GM12878 (cell line): ENCODE measurements at regions not wholly inside any gene's neighbourhood (a gene's known extent, or its start where the extent isn't known, plus 50 kb on each side); places are given as distances from the start of the nearest gene placed in this dataset.

ENCODE experiments used
- ATAC-seq: fragments of 200-7000 bp; cut with Tn5 transposase; 3 replicates; pipeline ENCODE4 v1.9.1; 2020; ENCODE audit warnings: mild to moderate bottlenecking, moderate library complexity
- BruUV-seq: library from RNA; stranded (reverse); fragments of 400-500 nt; replicated peaks from 2 replicates; lab custom pipeline; 2021; lab: Mats Ljungman, UMichigan
- CTCF ChIA-PET: fragments of 300-600 bp; sonication (Branson Sonifier 250); formaldehyde crosslinking; extraction: SDS; loops from one replicate; lab custom pipeline; 2021; ENCODE audit warnings: inconsistent platforms; lab: Yijun Ruan, JAX
- POLR2A ChIA-PET: fragments of 350-600 bp; formaldehyde crosslinking; extraction: SDS; loops from one replicate; lab custom pipeline; 2021; ENCODE audit warnings: inconsistent platforms; lab: Charles Lee
- RAD21 ChIA-PET: fragments of 300-600 bp; sonication (Branson Sonifier 250); formaldehyde crosslinking; loops from one replicate; lab custom pipeline; 2023; ENCODE audit warnings: antibody characterized with exemption; ENCODE audit not compliant: unreplicated experiment; lab: Charles Lee
- SMC1A ChIA-PET: fragments of 300-600 bp; sonication (Branson Sonifier 250); formaldehyde crosslinking; loops from one replicate; lab custom pipeline; 2023; ENCODE audit not compliant: unreplicated experiment, uncharacterized antibody; lab: Charles Lee
- DNase-seq: peaks from one replicate; pipeline ENCODE4 v3.0.0-alpha.2; 2011; ENCODE audit warnings: low read depth, low spot score
- FAIRE-seq: peaks from 3 replicates; lab custom pipeline; 2011; peaks lifted over from hg19 to GRCh38; lab: Jason Lieb, UNC
- H2AFZ ChIP-seq: 2 replicates; pipeline ENCODE4 v1.6.0; 2011; ENCODE audit warnings: low read depth, low read length, control low read depth; ENCODE audit not compliant: control insufficient read depth
- H3K27ac ChIP-seq: 2 replicates; pipeline ENCODE4 v1.5.1; 2011; ENCODE audit warnings: control low read depth; ENCODE audit not compliant: control insufficient read depth, insufficient read depth
- H3K27me3 ChIP-seq, 2 experiments: replicated peaks in 1 of 2; 2 replicates each; pipeline versions ENCODE4 v1.6.0 to v1.6.1; 2011; ENCODE audit warnings: low read length in 1 of 2; ENCODE audit not compliant: control insufficient read depth in 2 of 2, insufficient read depth in 2 of 2
- H3K36me3 ChIP-seq, 2 experiments: 2 replicates each; pipeline ENCODE4 v1.5.1; 2011; ENCODE audit warnings: low read length in 1 of 2; ENCODE audit not compliant: control insufficient read depth in 2 of 2, insufficient read depth in 2 of 2
- H3K4me1 ChIP-seq: 2 replicates; pipeline ENCODE4 v1.6.1; 2011; ENCODE audit warnings: mild to moderate bottlenecking, low read length, moderate library complexity, mixed read lengths; ENCODE audit not compliant: control insufficient read depth, insufficient read depth
- H3K4me2 ChIP-seq: 2 replicates; pipeline ENCODE4 v1.6.0; 2011; ENCODE audit warnings: control low read depth; ENCODE audit not compliant: control insufficient read depth, insufficient read depth
- H3K4me3 ChIP-seq: fragments of 200-600 bp; sonication (generic); 2 replicates; pipeline ENCODE4 v1.5.1; 2016
- H3K79me2 ChIP-seq: 2 replicates; pipeline ENCODE4 v1.6.0; 2011; ENCODE audit warnings: low read length; ENCODE audit not compliant: control insufficient read depth, insufficient read depth
- H3K9ac ChIP-seq: 2 replicates; pipeline ENCODE4 v1.8.0; 2011; ENCODE audit warnings: low read length, control low read depth, mixed read lengths; ENCODE audit not compliant: control insufficient read depth, insufficient read depth
- H3K9me3 ChIP-seq: replicated peaks from 3 replicates; pipeline ENCODE4 v1.5.1; 2011; ENCODE audit warnings: mild to moderate bottlenecking, low read length; ENCODE audit not compliant: control insufficient read depth, insufficient read depth
- H4K20me1 ChIP-seq: 2 replicates; pipeline ENCODE4 v1.6.0; 2011; ENCODE audit not compliant: control insufficient read depth, insufficient read depth
- CTCF ChIP-seq, 3 experiments: IDR thresholded peaks in 2 of 3; conservative IDR thresholded peaks in 1 of 3; 2 replicates each; pipeline ENCODE4 v1.5.1; 2011; ENCODE audit warnings: low read depth in 3 of 3, low read length in 3 of 3, mild to moderate bottlenecking in 3 of 3, control low read depth in 2 of 3, moderate library complexity in 2 of 3, inconsistent platforms in 1 of 3, mixed read lengths in 1 of 3; ENCODE audit not compliant: control insufficient read depth in 2 of 3, insufficient read depth in 1 of 3; ENCODE audit errors: extremely low read depth in 1 of 3
- E2F8 ChIP-seq: fragments of 450-650 bp; IDR thresholded peaks from 2 replicates; pipeline ENCODE4 v1.6.1; 2018; ENCODE audit warnings: mild to moderate bottlenecking, low read depth, moderate library complexity; ENCODE audit not compliant: partially characterized antibody
- EGR1 ChIP-seq, 2 experiments: IDR thresholded peaks; 1 replicate in 1 of 2; 2 replicates in 1 of 2; pipeline ENCODE4 v1.6.1; 2011 to 2012; ENCODE audit warnings: low read depth in 2 of 2, low read length in 2 of 2, borderline replicate concordance in 1 of 2, mild to moderate bottlenecking in 1 of 2, moderate library complexity in 1 of 2
- ESRRA ChIP-seq: IDR thresholded peaks from 2 replicates; pipeline ENCODE4 v1.6.1; 2012; ENCODE audit warnings: mild to moderate bottlenecking, low read length, improper control_type of control experiment
- FOXK2 ChIP-seq: fragments of 450-650 bp; IDR thresholded peaks from 2 replicates; pipeline ENCODE4 v1.6.1; 2017; ENCODE audit warnings: mild to moderate bottlenecking, moderate library complexity
- HDAC2 ChIP-seq: fragments of 200-600 bp; sonication (generic); IDR thresholded peaks from 2 replicates; pipeline ENCODE4 v1.6.1; 2017
- MXI1 ChIP-seq: fragments of 150-350 bp; IDR thresholded peaks from 2 replicates; pipeline ENCODE4 v1.6.1; 2011; ENCODE audit warnings: low read depth, mild to moderate bottlenecking, inconsistent platforms, low read length, improper control_type of control experiment
- NFIC ChIP-seq: IDR thresholded peaks from 2 replicates; pipeline ENCODE4 v1.6.1; 2012; ENCODE audit warnings: low read depth, mild to moderate bottlenecking, inconsistent platforms, low read length, moderate library complexity
- NR2F1 ChIP-seq: fragments of 450-650 bp; conservative IDR thresholded peaks from 2 replicates; pipeline ENCODE4 v1.6.1; 2017; ENCODE audit warnings: mild to moderate bottlenecking
- PAX5 ChIP-seq: IDR thresholded peaks from 2 replicates; pipeline ENCODE4 v1.6.1; 2011; ENCODE audit warnings: low read depth, low read length, borderline replicate concordance
- PAX8 ChIP-seq: fragments of 450-650 bp; IDR thresholded peaks from 2 replicates; pipeline ENCODE4 v1.6.1; 2017; ENCODE audit warnings: mild to moderate bottlenecking, moderate library complexity
- RB1 ChIP-seq: fragments of 450-650 bp; formaldehyde crosslinking; IDR thresholded peaks from 2 replicates; pipeline ENCODE4 v1.6.1; 2017; ENCODE audit warnings: mild to moderate bottlenecking, borderline replicate concordance
- SIX5 ChIP-seq: IDR thresholded peaks from 2 replicates; pipeline ENCODE4 v1.6.1; 2011; ENCODE audit warnings: mild to moderate bottlenecking, low read depth, low read length, moderate library complexity; ENCODE audit not compliant: severe bottlenecking
- SUZ12 ChIP-seq: fragments of 200-600 bp; sonication (generic); IDR thresholded peaks from one replicate; pipeline ENCODE4 v1.6.1; 2018; ENCODE audit warnings: antibody characterized with exemption, mild to moderate bottlenecking; ENCODE audit not compliant: unreplicated experiment
- TCF7 ChIP-seq: IDR thresholded peaks from 2 replicates; pipeline ENCODE4 v1.6.1; 2014; ENCODE audit warnings: antibody characterized with exemption, borderline replicate concordance
- YY1 ChIP-seq: IDR thresholded peaks from 2 replicates; pipeline ENCODE4 v1.6.1; 2011; ENCODE audit warnings: low read depth, mild to moderate bottlenecking, low read length
- ZNF24 ChIP-seq: fragments of 450-650 bp; IDR thresholded peaks from 2 replicates; pipeline ENCODE4 v1.6.1; 2017; ENCODE audit warnings: antibody characterized with exemption, mild to moderate bottlenecking
- WGBS: methylation state at CpG from one replicate; pipeline ENCODE4 v1.1.6; 2016; ENCODE audit warnings: low lambda C conversion rate; ENCODE audit not compliant: insufficient replicate concordance, insufficient coverage; ENCODE audit errors: missing lambda C conversion rate; 5-methylcytosine and 5-hydroxymethylcytosine counted together
- in situ Hi-C: fragments of 300-500 bp; cut with MboI; formaldehyde crosslinking; loops from 9 replicates; pipeline ENCODE4 v1.14.3; 2018; ENCODE audit warnings: mixed read lengths
- intact Hi-C: fragments of 100-400 bp; cut with micrococcal nuclease; formaldehyde crosslinking; loops from one replicate; pipeline ENCODE4 v1.14.2; 2022; ENCODE audit not compliant: unreplicated experiment
- TF ChIP-seq, protein P1 (sequence below): fragments of 450-650 bp; IDR thresholded peaks from 2 replicates; pipeline ENCODE4 v1.6.1; 2018; ENCODE audit warnings: borderline replicate concordance, mild to moderate bottlenecking; ENCODE audit not compliant: partially characterized antibody
- TF ChIP-seq, protein P2 (sequence below): IDR thresholded peaks from 2 replicates; pipeline ENCODE4 v1.6.1; 2012; ENCODE audit warnings: low read depth, low read length, improper control_type of control experiment

DNA sequence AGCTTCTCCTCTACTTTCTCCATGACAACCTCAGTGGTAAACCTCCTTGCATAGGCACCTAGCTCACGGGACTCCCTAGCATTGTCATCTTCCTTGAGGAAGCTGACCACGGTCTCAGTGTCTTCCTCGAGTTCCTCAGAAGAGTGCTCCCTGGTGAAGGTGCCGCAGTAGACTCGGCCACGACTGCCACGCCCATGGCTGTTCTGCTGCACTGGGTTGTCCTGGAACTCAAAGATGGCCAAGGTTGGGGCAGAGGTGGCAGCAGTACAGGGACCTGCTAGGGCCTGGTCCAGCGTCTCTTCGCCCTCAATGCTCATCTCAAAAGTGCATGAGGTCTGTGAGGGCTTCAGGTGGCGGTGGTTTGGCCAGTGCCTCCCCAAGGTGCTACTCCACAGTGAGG is 147.9 kb upstream of the ARHGEF9 start:
- no peak for ATAC-seq
- no peak for FAIRE-seq
- H3K27me3 ChIP-seq: no peaks in the 10 kb centered on the region
- H3K4me3 ChIP-seq: no peak overlapping the region
- intact Hi-C loops (no loop called here), in situ Hi-C loops (no loop called here)
- no peaks in the 10 kb centered on the region for H4K20me1 ChIP-seq
- no peaks in the 10 kb centered on the region; the same call in 2 of the 3 replicates for H3K9me3 ChIP-seq
- H3K4me1 ChIP-seq: no peaks in the 10 kb centered on the region
- ChIA-PET POLR2A (no interaction called here), RAD21 (no interaction called here), SMC1A (no interaction called here), CTCF (no interaction called here)
- TF ChIP-seq NFIC (no peak), TCF7 (no peak), RB1 (no peak), CTCF (IDR thresholded peaks at IDR 0.05 in 2 of 3, conservative IDR thresholded peaks at IDR 0.05 in 1 of 3; ENCODE audit: control insufficient read depth in 2 of 3, extremely low read depth in 1 of 3, insufficient read depth in 1 of 3, low read depth in 3 of 3, low read length in 3 of 3) (no peak), PAX8 (no peak), YY1 (no peak), NR2F1 (no peak), PAX5 (no peak), HDAC2 (no peak), ZNF24 (no peak), SUZ12 (no peak), ESRRA (no peak), SIX5 (no peak), E2F8 (no peak), EGR1 (IDR thresholded peaks at IDR 0.05; ENCODE audit: borderline replicate concordance in 1 of 2, low read depth in 2 of 2, low read length in 2 of 2) (no peak), MXI1 (no peak), FOXK2 (no peak)
- TF ChIP-seq, protein P1, sequence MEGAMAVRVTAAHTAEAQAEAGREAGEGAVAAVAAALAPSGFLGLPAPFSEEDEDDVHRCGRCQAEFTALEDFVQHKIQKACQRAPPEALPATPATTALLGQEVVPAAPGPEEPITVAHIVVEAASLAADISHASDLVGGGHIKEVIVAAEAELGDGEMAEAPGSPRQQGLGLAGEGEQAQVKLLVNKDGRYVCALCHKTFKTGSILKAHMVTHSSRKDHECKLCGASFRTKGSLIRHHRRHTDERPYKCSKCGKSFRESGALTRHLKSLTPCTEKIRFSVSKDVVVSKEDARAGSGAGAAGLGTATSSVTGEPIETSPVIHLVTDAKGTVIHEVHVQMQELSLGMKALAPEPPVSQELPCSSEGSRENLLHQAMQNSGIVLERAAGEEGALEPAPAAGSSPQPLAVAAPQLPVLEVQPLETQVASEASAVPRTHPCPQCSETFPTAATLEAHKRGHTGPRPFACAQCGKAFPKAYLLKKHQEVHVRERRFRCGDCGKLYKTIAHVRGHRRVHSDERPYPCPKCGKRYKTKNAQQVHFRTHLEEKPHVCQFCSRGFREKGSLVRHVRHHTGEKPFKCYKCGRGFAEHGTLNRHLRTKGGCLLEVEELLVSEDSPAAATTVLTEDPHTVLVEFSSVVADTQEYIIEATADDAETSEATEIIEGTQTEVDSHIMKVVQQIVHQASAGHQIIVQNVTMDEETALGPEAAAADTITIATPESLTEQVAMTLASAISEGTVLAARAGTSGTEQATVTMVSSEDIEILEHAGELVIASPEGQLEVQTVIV: no peak
- TF ChIP-seq, protein P2, sequence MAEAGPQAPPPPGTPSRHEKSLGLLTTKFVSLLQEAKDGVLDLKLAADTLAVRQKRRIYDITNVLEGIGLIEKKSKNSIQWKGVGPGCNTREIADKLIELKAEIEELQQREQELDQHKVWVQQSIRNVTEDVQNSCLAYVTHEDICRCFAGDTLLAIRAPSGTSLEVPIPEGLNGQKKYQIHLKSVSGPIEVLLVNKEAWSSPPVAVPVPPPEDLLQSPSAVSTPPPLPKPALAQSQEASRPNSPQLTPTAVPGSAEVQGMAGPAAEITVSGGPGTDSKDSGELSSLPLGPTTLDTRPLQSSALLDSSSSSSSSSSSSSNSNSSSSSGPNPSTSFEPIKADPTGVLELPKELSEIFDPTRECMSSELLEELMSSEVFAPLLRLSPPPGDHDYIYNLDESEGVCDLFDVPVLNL: no peak
- DNase-seq: no peak
- no peaks in the 10 kb centered on the region for H3K36me3 ChIP-seq
- H3K9ac ChIP-seq: no peak overlapping the region
- no peak overlapping the region for H3K4me2 ChIP-seq
- no peaks in the 10 kb centered on the region for H3K79me2 ChIP-seq
- no TSS peak for BruUV-seq
- H3K27ac ChIP-seq: no peak overlapping the region
- no peak overlapping the region for H2AFZ ChIP-seq
- 45% methylated on average over 10 of the region's 10 CpGs for WGBS
